NCI-H2107 (cell line): ENCODE measurements at regions not wholly inside any gene's neighbourhood (a gene's known extent, or its start where the extent isn't known, plus 50 kb on each side); places are given as distances from the start of the nearest gene placed in this dataset.
"Not testable (repeated sequence)": the region's sequence is repeated elsewhere in the genome, so short reads cannot be mapped to it uniquely, and the experiment has no call there.

Source experiments
- DNase-seq: peaks from one replicate; lab custom pipeline; 2025; lab: John Stamatoyannopoulos, UW

DNA sequence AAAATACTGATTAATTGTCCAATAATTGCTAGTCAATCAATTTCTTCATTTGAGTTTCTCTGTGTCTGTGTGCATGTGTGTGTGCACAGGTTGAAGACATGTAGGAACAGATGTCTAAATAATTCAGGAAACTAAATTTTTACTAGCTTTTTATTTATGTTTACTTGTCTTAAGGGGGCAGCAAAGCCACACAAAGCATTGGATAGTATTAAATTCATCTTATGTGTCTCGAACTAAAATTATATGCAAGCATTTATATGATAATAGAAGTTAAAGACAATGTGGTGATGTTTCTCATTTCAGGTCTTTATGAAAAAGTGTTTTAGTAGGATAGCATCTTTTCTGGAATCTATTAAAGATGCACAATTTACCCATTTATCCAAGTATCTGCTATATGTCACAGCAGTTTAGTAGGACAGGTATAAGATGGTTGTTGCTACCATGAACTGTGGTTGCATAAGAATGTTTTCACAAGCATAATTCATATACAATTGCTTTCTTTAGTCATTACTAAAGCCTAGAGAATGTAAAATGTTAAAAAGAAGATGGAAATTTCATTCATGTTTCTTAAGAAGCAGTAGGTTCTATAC, 784.6 kb upstream of the NUDT12 start:
- DNase-seq, result no peak

- no peak for DNase-seq
Observed at GRCh38 chr5:104345222-104346016, 782.8 kb upstream of the NUDT12 start.

DNA sequence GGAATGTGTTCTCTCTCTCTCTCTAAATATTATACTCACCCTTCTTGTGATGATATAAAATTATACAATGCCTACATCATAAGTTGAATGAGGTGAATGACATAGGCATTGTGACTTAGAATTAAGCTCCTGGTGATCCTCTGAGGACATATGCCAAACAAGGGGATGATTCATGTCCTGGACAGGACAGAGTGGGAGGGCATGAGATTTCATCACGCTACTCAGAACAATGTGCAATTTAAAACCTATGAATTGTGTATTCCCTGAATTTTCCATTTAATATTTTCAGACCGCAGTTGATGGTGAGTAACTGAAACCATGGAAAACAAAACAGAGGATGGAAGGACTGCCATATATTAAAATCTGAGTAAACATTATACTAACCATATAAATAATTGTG, 782.2 kb upstream of the NUDT12 start:
- DNase-seq, result no peak

DNA sequence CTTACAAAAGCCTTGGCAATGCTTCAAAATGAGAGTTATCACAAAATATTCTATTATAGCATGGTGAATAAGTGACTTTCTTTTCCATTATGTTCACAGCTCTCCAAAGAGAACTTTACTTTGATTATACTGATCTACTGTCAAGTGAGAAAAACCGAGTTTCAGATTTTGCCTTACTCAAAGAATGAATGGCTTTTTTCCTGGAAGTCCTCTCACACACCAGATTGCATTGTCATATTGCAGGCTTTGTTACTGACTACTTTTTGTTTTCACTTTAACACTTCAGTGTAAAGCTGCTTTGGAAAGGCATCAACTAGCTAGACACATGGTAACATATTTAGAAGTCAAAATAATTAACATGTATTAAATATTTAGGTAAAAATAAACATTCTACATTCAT, 765.2 kb upstream of the NUDT12 start:
- DNase-seq, result no peak

- no peak for DNase-seq
Observed at GRCh38 chr5:104326966-104327365, 764.4 kb upstream of the NUDT12 start.

DNA sequence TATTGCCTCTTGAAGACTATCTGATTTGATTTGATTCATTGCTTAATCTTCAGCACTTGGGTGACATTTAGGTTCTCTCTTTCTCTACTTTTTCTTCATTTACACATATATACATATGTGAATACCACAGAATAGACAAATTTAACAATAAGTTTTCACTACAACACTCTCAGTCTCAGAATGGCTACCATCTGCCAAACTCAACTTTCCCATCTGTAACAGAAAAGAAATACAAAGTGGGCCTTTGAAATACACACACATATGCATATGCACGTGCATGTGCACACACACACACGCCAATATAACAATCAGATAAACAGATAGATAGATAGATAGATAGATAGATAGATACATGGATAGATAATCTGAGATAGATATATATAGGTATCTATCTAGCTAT, 762.8 kb upstream of the NUDT12 start:
- DNase-seq, result no peak

DNA sequence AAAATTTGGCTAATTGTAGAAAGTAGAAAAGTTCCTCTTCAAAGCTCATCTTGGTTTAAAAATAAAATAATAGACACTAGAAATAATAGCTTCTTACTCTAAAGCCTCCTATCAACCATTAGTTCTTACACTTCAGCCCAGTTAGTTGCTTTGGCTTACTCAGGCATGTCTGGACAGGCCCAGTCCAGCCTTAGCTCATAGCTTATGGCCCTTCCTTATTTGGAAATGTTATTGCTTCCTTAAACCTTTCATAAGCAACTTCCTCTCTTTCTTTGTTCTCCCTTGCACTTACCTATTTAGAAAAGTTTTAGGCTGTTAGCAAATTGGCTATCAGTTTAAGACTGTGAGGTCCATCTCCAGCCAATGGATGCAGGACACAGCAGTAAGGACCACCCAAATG, 754.1 kb upstream of the NUDT12 start:
- not testable (repeated sequence) for DNase-seq

DNA sequence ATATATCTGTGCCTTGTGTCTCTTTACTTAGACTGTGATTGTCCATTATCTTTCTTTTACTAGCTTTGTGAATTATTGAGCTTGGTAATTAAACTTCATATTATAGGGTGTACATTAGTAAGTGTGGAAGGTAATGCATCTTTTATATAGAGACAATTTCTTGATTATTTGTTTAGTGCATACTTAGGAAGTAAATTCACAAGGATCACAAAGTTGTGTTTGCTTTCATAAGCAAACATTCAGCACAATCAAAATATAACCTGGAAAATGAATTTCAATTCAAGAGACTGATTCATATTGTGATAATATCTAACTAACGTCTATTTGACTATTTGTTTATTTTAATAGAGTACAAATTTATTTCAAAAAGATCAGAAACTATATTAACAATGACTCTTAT, 749.9 kb upstream of the NUDT12 start:
- DNase-seq, result no peak

DNA sequence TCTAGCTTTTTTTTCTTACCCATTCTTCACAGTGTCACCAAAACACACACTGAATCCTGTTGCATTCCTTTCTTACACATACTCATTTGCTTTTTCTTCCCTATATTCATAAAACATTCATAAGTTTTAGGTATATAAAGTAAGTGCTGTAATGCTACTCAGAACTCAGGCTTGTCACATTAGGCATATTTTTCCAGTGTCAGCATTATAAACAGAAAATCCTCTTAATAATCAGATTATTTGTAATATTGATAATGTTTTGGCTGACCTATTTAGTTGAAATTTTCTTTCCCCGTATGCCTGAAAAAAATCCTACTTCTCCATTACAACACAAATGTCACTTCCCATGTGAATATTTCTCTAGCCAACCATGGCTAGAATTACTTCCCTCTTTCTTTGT, 743.0 kb upstream of the NUDT12 start:
- no peak for DNase-seq

- DNase-seq, result no peak
Observed at GRCh38 chr5:104299998-104300706, 737.6 kb upstream of the NUDT12 start.

DNA sequence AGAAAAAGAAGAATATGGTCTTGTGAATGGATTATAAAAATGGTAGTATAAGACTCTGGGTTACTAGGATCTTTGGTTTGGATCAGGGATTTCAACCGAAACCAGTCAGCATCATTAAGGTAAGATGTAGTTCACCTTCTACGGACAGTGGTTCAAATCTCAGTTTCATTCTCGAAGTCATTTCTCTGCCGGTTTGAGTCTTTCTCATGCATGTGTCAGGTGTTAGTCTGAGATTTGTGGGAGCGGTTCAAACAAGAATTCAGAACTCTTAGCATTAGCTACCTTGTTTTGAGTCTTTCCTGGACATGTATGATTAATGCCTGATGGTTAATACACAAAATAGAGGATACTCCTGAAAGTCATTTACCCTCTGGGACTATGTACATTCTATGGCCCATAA, 735.9 kb upstream of the NUDT12 start:
- no peak for DNase-seq

GRCh38 chr5:104297076-104297475, 734.5 kb upstream of the NUDT12 start:
- DNase-seq, result no peak

DNA sequence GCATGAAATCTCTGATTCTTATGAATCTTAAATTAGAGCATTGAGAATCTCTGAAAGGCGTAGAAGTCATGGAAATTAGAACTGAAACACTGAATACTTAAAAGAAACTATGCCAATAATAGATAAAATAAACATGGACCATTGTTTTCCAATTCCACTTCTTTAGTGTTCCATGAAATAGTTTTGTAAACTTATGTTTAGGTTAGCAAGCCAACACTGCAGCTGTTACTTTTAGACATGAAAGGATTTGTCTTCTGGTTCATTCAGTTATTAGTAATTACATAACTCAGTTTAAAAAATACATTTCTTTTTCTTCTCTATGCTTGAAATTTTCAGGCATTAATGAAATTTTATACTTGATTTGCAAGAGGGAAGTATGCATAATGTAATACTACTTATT, 733.4 kb upstream of the NUDT12 start:
- DNase-seq, result no peak

DNA sequence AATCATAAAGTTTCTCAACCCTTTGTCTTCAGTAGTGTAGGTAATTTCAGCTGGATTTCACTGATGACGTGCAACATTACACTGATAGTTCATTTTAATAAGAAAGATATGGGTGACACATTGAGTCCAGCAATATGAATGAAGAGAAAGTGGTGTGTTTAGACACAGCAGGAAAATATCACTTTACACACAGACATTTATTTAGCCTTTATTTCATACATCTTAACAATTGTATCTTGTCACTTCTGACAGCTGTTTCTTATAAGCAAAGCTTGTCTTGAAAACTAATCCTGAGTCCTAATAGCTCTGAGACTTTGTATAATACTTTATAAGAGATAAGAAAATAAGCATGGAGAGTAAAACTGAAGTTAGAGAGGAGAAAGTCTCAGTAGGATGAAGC, 720.5 kb upstream of the NUDT12 start:
- no peak for DNase-seq

DNA sequence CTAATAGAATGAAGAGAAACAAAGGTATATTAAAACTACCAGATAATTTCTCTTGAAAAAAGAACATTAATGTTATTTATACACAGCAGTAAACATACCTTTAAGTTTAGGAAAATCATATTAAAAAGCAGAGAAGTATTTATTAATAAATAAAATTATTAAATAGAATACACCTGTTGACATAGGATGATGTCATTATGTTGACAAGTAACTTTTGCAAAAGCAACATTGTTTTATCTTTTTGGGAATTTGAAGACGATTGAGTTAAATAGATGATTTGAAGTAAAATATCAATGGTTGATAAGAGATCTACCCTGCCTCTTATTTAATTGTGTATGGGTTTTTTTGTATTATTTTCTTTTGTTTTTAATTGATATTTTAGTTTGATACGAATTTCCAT, 711.1 kb upstream of the NUDT12 start:
- DNase-seq, result no peak

DNA sequence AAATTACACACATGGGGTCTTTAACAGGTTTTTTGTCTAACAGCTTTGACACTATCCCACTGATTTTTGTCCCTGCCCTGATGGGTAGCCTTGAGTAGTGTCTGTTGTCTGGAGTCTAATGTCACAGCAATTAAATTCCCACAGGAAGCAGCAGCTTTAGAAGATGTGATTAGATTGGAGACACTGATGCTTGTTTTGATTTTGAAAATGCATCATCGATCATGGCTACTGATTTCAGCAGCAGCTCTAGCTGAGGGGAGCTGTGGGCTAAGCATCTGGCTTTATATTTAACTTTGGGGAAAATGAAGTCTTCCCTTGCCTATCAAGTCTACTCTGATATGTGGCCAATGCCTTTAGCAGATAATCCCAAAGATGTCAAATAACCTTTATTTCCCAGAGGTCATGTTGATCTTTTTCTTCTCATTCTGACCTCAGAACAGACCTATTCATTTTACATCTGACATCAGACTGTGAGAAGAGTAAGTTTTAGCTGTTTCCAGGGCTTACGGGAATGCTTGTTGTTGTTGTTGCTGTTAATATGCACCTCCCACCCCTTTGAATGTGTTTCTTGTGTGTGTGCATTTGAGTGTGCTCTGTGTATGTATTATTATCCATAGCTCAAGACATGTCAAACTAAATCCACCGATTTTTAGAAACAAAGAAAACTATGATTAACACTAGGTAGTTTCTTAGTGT, 704.9 kb upstream of the NUDT12 start:
- DNase-seq, result no peak

- DNase-seq, result no peak
Observed at GRCh38 chr5:104266161-104266560, 703.6 kb upstream of the NUDT12 start.

DNA sequence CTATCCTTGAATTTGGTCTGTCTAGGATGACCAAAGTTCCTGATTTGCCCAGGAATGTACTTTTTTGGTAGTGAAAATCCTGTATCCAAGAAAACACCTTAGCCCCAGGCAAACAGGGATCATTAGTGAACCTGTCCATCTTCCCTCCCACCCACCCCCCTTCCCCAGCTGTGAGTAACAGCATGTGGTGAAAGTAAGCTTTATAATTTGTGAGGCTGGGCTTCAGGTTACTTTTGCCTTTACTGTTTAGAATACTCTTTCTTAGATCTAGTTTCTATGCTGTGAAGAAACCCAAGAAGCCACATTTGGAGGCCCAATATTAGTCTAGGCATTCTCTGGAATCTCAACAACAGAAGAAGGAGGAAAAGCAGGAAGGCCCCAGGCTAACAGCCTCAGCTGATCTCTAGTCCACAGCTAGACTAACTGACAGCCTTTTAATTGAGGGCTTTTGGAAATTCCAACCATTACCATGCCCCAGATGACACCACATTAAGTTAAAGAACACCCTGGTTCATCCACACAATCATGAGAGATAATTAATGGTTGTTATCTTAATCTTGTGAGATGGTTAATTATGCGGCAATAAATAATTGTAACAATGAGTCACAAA, 703.0 kb upstream of the NUDT12 start:
- no peak for DNase-seq

- DNase-seq, result no peak
Observed at GRCh38 chr5:104247260-104247659, 684.7 kb upstream of the NUDT12 start.

DNA sequence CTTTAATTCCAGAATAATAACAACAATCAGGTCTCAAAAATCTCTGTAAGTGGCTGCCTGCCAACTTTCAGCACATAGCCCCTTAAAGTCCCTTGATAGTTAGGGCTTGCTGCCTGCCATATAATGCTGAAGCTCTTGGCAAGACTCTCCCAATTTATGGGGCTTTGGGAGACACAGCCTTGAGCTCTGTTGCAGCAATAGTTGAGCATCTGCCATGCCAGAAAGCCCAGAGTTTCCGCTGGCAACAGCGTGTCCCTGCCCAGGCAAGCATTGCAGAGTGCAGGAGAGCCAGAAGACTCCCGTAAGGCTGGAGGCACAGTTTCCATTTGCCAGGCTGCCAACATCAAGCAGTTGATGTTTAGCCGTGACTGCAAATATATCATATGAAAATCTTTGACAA, 678.5 kb upstream of the NUDT12 start:
- no peak for DNase-seq

DNA sequence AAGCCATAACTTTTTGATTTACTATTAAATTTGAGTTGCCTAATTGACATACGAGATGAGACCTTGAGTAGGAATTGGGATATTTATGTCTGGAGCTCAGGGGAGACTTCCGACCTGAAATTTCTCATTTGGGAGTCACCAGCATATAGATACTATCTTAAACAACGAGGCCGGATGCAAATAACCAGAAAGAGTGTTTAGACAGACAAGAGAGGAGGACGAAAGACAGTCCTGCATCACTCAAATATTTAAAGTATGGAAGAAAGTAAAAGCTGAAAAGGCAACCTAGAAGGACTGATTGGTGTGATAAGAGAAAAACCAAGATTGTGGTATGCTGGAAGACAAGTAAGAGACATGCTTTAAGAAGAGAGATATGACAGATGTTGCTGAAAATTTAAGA, 675.0 kb upstream of the NUDT12 start:
- DNase-seq, result no peak
